ENCODE measurements at regions not wholly inside any gene's neighbourhood (a gene's known extent, or its start where the extent isn't known, plus 50 kb on each side); places are given as distances from the start of the nearest gene placed in this dataset.

- Histone ChIP-seq H3K27ac (ENCODE audit: low read depth, low read length, poor library complexity, severe bottlenecking) (no peak overlapping the region), H3K9ac (ENCODE audit: low read length) (no peak overlapping the region), H3K4me2 (ENCODE audit: low read length) (no peak overlapping the region), H2AFZ (ENCODE audit: low read length) (no peak overlapping the region), H3K9me2 (ENCODE audit: low read depth, low read length) (no peaks in the 10 kb centered on the region), H3K9me3 (ENCODE audit: low read length) (no peaks in the 10 kb centered on the region), H4K20me1 (ENCODE audit: insufficient read depth, low read length) (no peaks in the 10 kb centered on the region), H3K4me1 (ENCODE audit: insufficient read depth, low read length, severe bottlenecking) (no peaks in the 10 kb centered on the region), H3K79me2 (ENCODE audit: insufficient read depth, low read length) (no peaks in the 10 kb centered on the region), H3K36me3 (ENCODE audit: insufficient read depth, low read length) (no peaks in the 10 kb centered on the region), H3F3A (ENCODE audit: insufficient read depth, low read length) (no peaks in the 10 kb centered on the region), H3K27me3 (ENCODE audit: insufficient read depth, low read length) (no peaks in the 10 kb centered on the region), H3K4me3 (ENCODE audit: low read depth, low read length, poor library complexity, severe bottlenecking) (no peak overlapping the region)
- TF ChIP-seq EZH2 (IDR thresholded peaks at IDR 0.05; ENCODE audit: borderline replicate concordance, low read length): no peak
- TF ChIP-seq, protein P1, sequence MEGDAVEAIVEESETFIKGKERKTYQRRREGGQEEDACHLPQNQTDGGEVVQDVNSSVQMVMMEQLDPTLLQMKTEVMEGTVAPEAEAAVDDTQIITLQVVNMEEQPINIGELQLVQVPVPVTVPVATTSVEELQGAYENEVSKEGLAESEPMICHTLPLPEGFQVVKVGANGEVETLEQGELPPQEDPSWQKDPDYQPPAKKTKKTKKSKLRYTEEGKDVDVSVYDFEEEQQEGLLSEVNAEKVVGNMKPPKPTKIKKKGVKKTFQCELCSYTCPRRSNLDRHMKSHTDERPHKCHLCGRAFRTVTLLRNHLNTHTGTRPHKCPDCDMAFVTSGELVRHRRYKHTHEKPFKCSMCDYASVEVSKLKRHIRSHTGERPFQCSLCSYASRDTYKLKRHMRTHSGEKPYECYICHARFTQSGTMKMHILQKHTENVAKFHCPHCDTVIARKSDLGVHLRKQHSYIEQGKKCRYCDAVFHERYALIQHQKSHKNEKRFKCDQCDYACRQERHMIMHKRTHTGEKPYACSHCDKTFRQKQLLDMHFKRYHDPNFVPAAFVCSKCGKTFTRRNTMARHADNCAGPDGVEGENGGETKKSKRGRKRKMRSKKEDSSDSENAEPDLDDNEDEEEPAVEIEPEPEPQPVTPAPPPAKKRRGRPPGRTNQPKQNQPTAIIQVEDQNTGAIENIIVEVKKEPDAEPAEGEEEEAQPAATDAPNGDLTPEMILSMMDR (IDR thresholded peaks at IDR 0.05; ENCODE audit: low read length): no peak
These were observed 148.4 kb upstream of the SYT10 start for GRCh38 chr12:33587784-33588712.

DNA sequence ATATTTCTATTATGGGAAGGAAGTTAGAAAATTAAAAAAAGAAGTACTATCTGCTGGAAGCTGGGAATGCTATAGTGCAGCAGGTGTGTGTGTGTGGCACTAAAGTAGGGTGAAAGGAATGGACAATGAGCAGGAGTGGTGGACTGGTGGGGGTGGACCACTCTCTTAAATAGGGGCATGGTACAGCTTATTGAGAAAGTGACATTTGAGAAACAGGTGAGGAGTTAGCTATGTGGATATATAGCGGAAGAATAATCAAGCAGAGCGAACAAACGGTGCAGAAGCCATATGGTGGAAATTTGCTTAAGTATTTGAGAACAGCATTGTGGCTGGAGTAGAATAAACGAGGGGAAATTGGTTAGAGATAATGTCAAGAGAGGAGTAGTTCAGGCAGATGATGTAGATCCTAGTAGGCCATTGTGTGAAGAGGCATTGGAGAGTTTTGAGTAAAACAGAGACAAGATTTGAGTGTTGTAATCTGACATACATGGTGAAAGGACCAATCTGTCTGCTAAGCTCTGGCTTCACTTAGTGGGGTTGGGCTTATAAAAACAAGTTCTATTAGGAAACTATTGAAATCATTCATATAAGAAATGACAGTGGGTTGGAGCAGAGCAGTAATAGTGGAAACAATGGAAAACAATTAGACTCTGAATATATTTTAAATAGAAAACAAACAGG is 149.2 kb upstream of the SYT10 start:
- Histone ChIP-seq H3K36me3 (ENCODE audit: insufficient read depth, low read length) (no peaks in the 10 kb centered on the region), H3K9ac (ENCODE audit: low read length) (no peak overlapping the region), H3K79me2 (ENCODE audit: insufficient read depth, low read length) (no peaks in the 10 kb centered on the region), H3K4me2 (ENCODE audit: low read length) (no peak overlapping the region), H3K9me3 (ENCODE audit: low read length) (no peaks in the 10 kb centered on the region), H3K27ac (ENCODE audit: low read depth, low read length, poor library complexity, severe bottlenecking) (no peak overlapping the region), H3K27me3 (ENCODE audit: insufficient read depth, low read length) (no peaks in the 10 kb centered on the region), H3K4me1 (ENCODE audit: insufficient read depth, low read length, severe bottlenecking) (no peaks in the 10 kb centered on the region), H3K9me2 (ENCODE audit: low read depth, low read length) (no peaks in the 10 kb centered on the region), H3K4me3 (ENCODE audit: low read depth, low read length, poor library complexity, severe bottlenecking) (no peak overlapping the region), H4K20me1 (ENCODE audit: insufficient read depth, low read length) (no peaks in the 10 kb centered on the region), H2AFZ (ENCODE audit: low read length) (no peak overlapping the region), H3F3A (ENCODE audit: insufficient read depth, low read length) (no peaks in the 10 kb centered on the region)
- no peak for TF ChIP-seq EZH2 (IDR thresholded peaks at IDR 0.05; ENCODE audit: borderline replicate concordance, low read length)
- TF ChIP-seq, protein P1 (IDR thresholded peaks at IDR 0.05; ENCODE audit: low read length): no peak

GRCh38 chr12:33589576-33590114 is 150.0 kb upstream of the SYT10 start:
- H3K36me3 ChIP-seq (ENCODE audit: insufficient read depth, low read length): no peaks in the 10 kb centered on the region
- H3K4me1 ChIP-seq (ENCODE audit: insufficient read depth, low read length, severe bottlenecking): no peaks in the 10 kb centered on the region
- H3K4me2 ChIP-seq (ENCODE audit: low read length): no peak overlapping the region
- no peaks in the 10 kb centered on the region for H3K27me3 ChIP-seq (ENCODE audit: insufficient read depth, low read length)
- TF ChIP-seq, protein P1 (IDR thresholded peaks at IDR 0.05; ENCODE audit: low read length): no peak
- no peak for TF ChIP-seq EZH2 (IDR thresholded peaks at IDR 0.05; ENCODE audit: borderline replicate concordance, low read length)
- H3K9me3 ChIP-seq (ENCODE audit: low read length): no peaks in the 10 kb centered on the region
- H2AFZ ChIP-seq (ENCODE audit: low read length): no peak overlapping the region
- no peak overlapping the region for H3K27ac ChIP-seq (ENCODE audit: low read depth, low read length, poor library complexity, severe bottlenecking)
- no peaks in the 10 kb centered on the region for H3K79me2 ChIP-seq (ENCODE audit: insufficient read depth, low read length)
- H3K9me2 ChIP-seq (ENCODE audit: low read depth, low read length): no peaks in the 10 kb centered on the region
- no peak overlapping the region for H3K9ac ChIP-seq (ENCODE audit: low read length)
- H3F3A ChIP-seq (ENCODE audit: insufficient read depth, low read length): no peaks in the 10 kb centered on the region
- H4K20me1 ChIP-seq (ENCODE audit: insufficient read depth, low read length): no peaks in the 10 kb centered on the region
- H3K4me3 ChIP-seq (ENCODE audit: low read depth, low read length, poor library complexity, severe bottlenecking): no peak overlapping the region

Data from OCI-LY1 (cell line).